SH-SY5Y (cell line): ENCODE measurements at regions not wholly inside any gene's neighbourhood (a gene's known extent, or its start where the extent isn't known, plus 50 kb on each side); places are given as distances from the start of the nearest gene placed in this dataset.

ENCODE experiments used
- GATA2 ChIP-seq: IDR thresholded peaks from 2 replicates; pipeline ENCODE4 v1.6.1; 2011; ENCODE audit warnings: mild to moderate bottlenecking, low read depth, low read length
- GATA3 ChIP-seq: IDR thresholded peaks from 2 replicates; pipeline ENCODE4 v1.6.1; 2011; ENCODE audit warnings: low read depth, mild to moderate bottlenecking, low read length, moderate library complexity

DNA sequence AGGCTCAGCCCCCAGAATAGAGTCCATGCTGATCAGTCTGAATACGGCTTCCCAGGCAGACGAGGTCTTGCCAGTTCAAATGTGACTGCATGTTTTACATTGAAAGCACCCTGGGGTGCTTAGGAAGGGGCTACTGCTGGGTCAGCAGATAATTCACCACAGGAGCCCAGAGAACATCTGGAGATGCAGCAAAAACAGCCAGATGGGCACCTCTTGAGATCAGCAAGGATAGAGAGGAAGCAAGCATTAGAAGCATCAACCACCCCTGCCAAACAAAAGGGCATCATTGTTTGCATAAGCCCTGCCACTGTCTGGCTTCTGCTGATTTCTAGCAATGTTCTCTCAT, 403.1 kb downstream of the RRAGC start:
- TF ChIP-seq GATA2 (no peak), GATA3 (no peak)
